ENCODE measurements at regions not wholly inside any gene's neighbourhood (a gene's known extent, or its start where the extent isn't known, plus 50 kb on each side); places are given as distances from the start of the nearest gene placed in this dataset.
"Not testable (repeated sequence)": the region's sequence is repeated elsewhere in the genome, so short reads cannot be mapped to it uniquely, and the experiment has no call there.

- ATAC-seq; DNase-seq (ENCODE audit: low spot score); intact Hi-C loops (cut with DNase I): not testable (repeated sequence)
Observed at GRCh38 chr15:66998234-66998633, 67.2 kb upstream of the SMAD3 start.

GRCh38 chr15:66999046-66999968, 66.1 kb upstream of the SMAD3 start:
- intact Hi-C loops (cut with DNase I): no loop called here
- DNase-seq (ENCODE audit: low spot score) (no peak), ATAC-seq (no peak)

- DNase-seq (ENCODE audit: low spot score) (no peak), ATAC-seq (no peak)
- intact Hi-C loops (cut with DNase I): no loop called here
Observed at GRCh38 chr15:67000896-67001295, 64.5 kb upstream of the SMAD3 start.

GRCh38 chr15:67002368-67002767, 63.0 kb upstream of the SMAD3 start:
- ATAC-seq (no peak), DNase-seq (ENCODE audit: low spot score) (no peak)
- intact Hi-C loops (cut with DNase I): no loop called here

- intact Hi-C loops (cut with DNase I): no loop called here
- DNase-seq (ENCODE audit: low spot score) (no peak), ATAC-seq (no peak)
Observed at GRCh38 chr15:67003586-67003985, 61.8 kb upstream of the SMAD3 start.

- DNase-seq (ENCODE audit: low spot score) (no peak), ATAC-seq (no peak)
- intact Hi-C loops (cut with DNase I): no loop called here
Observed at GRCh38 chr15:67004142-67004541, 61.3 kb upstream of the SMAD3 start.

- ATAC-seq (no peak), DNase-seq (ENCODE audit: low spot score) (no peak)
- intact Hi-C loops (cut with DNase I): no loop called here
Observed at GRCh38 chr15:67005294-67005996, 60.0 kb upstream of the SMAD3 start.

GRCh38 chr15:67006083-67007065, 59.0 kb upstream of the SMAD3 start:
- no peak for DNase-seq (ENCODE audit: low spot score)
- no peak for ATAC-seq
- intact Hi-C loops (cut with DNase I): no loop called here

- ATAC-seq (no peak), DNase-seq (ENCODE audit: low spot score) (no peak)
- intact Hi-C loops (cut with DNase I): no loop called here
Observed at GRCh38 chr15:67009576-67010569, 55.5 kb upstream of the SMAD3 start.

- ATAC-seq: no peak
- DNase-seq (ENCODE audit: low spot score): no peak
- intact Hi-C loops (cut with DNase I): no loop called here
Observed at GRCh38 chr15:67010898-67011616, 54.3 kb upstream of the SMAD3 start.

- intact Hi-C loops (cut with DNase I): no loop called here
- ATAC-seq (no peak), DNase-seq (ENCODE audit: low spot score) (no peak)
Observed at GRCh38 chr15:67011617-67012005, 53.8 kb upstream of the SMAD3 start.

- no peak for DNase-seq (ENCODE audit: low spot score)
- ATAC-seq: peak; percentile 41
- intact Hi-C loops (cut with DNase I): no loop called here
Observed at GRCh38 chr15:67013696-67014095, 51.7 kb upstream of the SMAD3 start.

Measured in sciatic nerve (tissue), 2 donors.